Activated CD8-positive, alpha-beta T cell treated with anti-CD3 and anti-CD28 coated beads for 36 hours (primary cell): ENCODE measurements at regions not wholly inside any gene's neighbourhood (a gene's known extent, or its start where the extent isn't known, plus 50 kb on each side); places are given as distances from the start of the nearest gene placed in this dataset.

Source experiments
- ATAC-seq: fragments of 200-7000 bp; cut with Tn5 transposase; one replicate; pipeline ENCODE4 v1.10.0; 2021; ENCODE audit warnings: mild to moderate bottlenecking, moderate library complexity
- CTCF ChIA-PET: fragments of 350-600 bp; sonication (Branson Sonifier 250); formaldehyde crosslinking; loops from one replicate; lab custom pipeline; 2021; ENCODE audit warnings: antibody characterized with exemption; lab: Charles Lee
- POLR2A ChIA-PET: fragments of 350-600 bp; sonication (Branson Sonifier 250); formaldehyde crosslinking; loops from one replicate; lab custom pipeline; 2021; ENCODE audit warnings: antibody characterized with exemption; lab: Charles Lee
- DNase-seq: peaks from one replicate; pipeline ENCODE4 v3.0.0-alpha.2; 2020
- H3K27ac Mint-ChIP-seq: one replicate; pipeline ENCODE4 v1.8.0; 2021; ENCODE audit warnings: mild to moderate bottlenecking, mixed read lengths
- H3K27me3 Mint-ChIP-seq: one replicate; pipeline ENCODE4 v1.8.0; 2021; ENCODE audit warnings: mixed read lengths
- H3K36me3 Mint-ChIP-seq: one replicate; pipeline ENCODE4 v1.8.0; 2021; ENCODE audit warnings: low read depth, mixed read lengths
- H3K4me1 Mint-ChIP-seq: one replicate; pipeline ENCODE4 v1.8.0; 2021; ENCODE audit warnings: low read depth, mixed read lengths
- H3K4me3 Mint-ChIP-seq: one replicate; pipeline ENCODE4 v1.8.0; 2021; ENCODE audit warnings: mild to moderate bottlenecking, moderate library complexity, mixed read lengths
- H3K9me3 Mint-ChIP-seq: one replicate; pipeline ENCODE4 v1.8.0; 2021; ENCODE audit warnings: mixed read lengths
- CTCF ChIP-seq: fragments of 200-600 bp; IDR thresholded peaks from one replicate; pipeline ENCODE4 v1.8.0; 2022; ENCODE audit warnings: antibody characterized with exemption, mild to moderate bottlenecking
- intact Hi-C: fragments of 100-400 bp; cut with micrococcal nuclease; formaldehyde crosslinking; loops from one replicate; pipeline ENCODE4 v1.10.0; 2022

GRCh38 chr6:88477413-88477812, 311.3 kb upstream of the CNR1 start:
- no peaks in the 10 kb centered on the region for H3K4me1 Mint-ChIP-seq
- no peak for TF ChIP-seq CTCF
- DNase-seq = no peak
- no peak overlapping the region for H3K27ac Mint-ChIP-seq
- intact Hi-C loops = no loop called here
- H3K9me3 Mint-ChIP-seq = peaks cover 2% of the 10 kb centered on the region
- no peaks in the 10 kb centered on the region for H3K36me3 Mint-ChIP-seq
- H3K27me3 Mint-ChIP-seq = peaks cover 7% of the 10 kb centered on the region
- CTCF ChIA-PET = no interaction called here
- ATAC-seq = no peak
- no peak overlapping the region for H3K4me3 Mint-ChIP-seq
- POLR2A ChIA-PET = no interaction called here

- CTCF ChIA-PET = no interaction called here
- POLR2A ChIA-PET = no interaction called here
- Mint-ChIP-seq H3K36me3 (no peaks in the 10 kb centered on the region), H3K4me1 (no peaks in the 10 kb centered on the region), H3K9me3 (peaks cover 2% of the 10 kb centered on the region), H3K27me3 (peaks cover 7% of the 10 kb centered on the region), H3K4me3 (no peak overlapping the region), H3K27ac (no peak overlapping the region)
- TF ChIP-seq CTCF = no peak
- DNase-seq (no peak), ATAC-seq (no peak)
- intact Hi-C loops = no loop called here
Measured at GRCh38 chr6:88476388-88476787, 310.2 kb upstream of the CNR1 start.

GRCh38 chr6:88474720-88475119, 308.6 kb upstream of the CNR1 start:
- TF ChIP-seq CTCF = no peak
- ChIA-PET POLR2A (no interaction called here), CTCF (no interaction called here)
- Mint-ChIP-seq H3K27ac (no peak overlapping the region), H3K4me1 (no peaks in the 10 kb centered on the region), H3K4me3 (no peak overlapping the region), H3K36me3 (no peaks in the 10 kb centered on the region), H3K27me3 (peaks cover 6% of the 10 kb centered on the region), H3K9me3 (peaks cover 2% of the 10 kb centered on the region)
- intact Hi-C loops = no loop called here
- ATAC-seq (no peak), DNase-seq (no peak)

- Mint-ChIP-seq H3K27me3 (peaks cover 6% of the 10 kb centered on the region), H3K27ac (no peak overlapping the region), H3K4me1 (no peaks in the 10 kb centered on the region), H3K36me3 (no peaks in the 10 kb centered on the region), H3K9me3 (peaks cover 2% of the 10 kb centered on the region), H3K4me3 (no peak overlapping the region)
- ChIA-PET POLR2A (interaction anchor here (0.6 kb wide), 1 partner anchor 71 kb away, joined by 3 read pairs; no protein-coding TSS in a partner anchor), CTCF (no interaction called here)
- ATAC-seq = no peak
- intact Hi-C loops = no loop called here
- no peak for DNase-seq
- TF ChIP-seq CTCF = no peak
Measured at GRCh38 chr6:88473589-88473988, 307.4 kb upstream of the CNR1 start.

- POLR2A ChIA-PET = interaction anchor here (0.6 kb wide), 1 partner anchor 71 kb away, joined by 3 read pairs; no protein-coding TSS in a partner anchor
- H3K36me3 Mint-ChIP-seq = no peaks in the 10 kb centered on the region
- CTCF ChIA-PET = no interaction called here
- peaks cover 2% of the 10 kb centered on the region for H3K9me3 Mint-ChIP-seq
- H3K27me3 Mint-ChIP-seq = peaks cover 6% of the 10 kb centered on the region
- no peak overlapping the region for H3K4me3 Mint-ChIP-seq
- DNase-seq (no peak), ATAC-seq (no peak)
- TF ChIP-seq CTCF = no peak
- intact Hi-C loops = no loop called here
- H3K27ac Mint-ChIP-seq = no peak overlapping the region
- no peaks in the 10 kb centered on the region for H3K4me1 Mint-ChIP-seq
Measured at GRCh38 chr6:88472851-88473525, 306.8 kb upstream of the CNR1 start.
